Testis (tissue), 2 donors: ENCODE measurements at regions not wholly inside any gene's neighbourhood (a gene's known extent, or its start where the extent isn't known, plus 50 kb on each side); places are given as distances from the start of the nearest gene placed in this dataset.

Experiments
- CTCF ChIP-seq, 3 experiments: fragments of 450-650 bp in 2 of 3; fragments of 200-600 bp in 1 of 3; sonication (generic) in 1 of 3; IDR thresholded peaks; one replicate each; pipeline ENCODE4 v1.5.1; 2016 to 2019; ENCODE audit warnings: antibody characterized with exemption in 3 of 3, mild to moderate bottlenecking in 2 of 3, moderate library complexity in 1 of 3
- POLR2A ChIP-seq: fragments of 450-650 bp; IDR thresholded peaks from one replicate; pipeline ENCODE4 v1.6.1; 2017; ENCODE audit warnings: antibody characterized with exemption, mild to moderate bottlenecking, moderate library complexity

GRCh38 chrX:147315483-147315882 lies 500.9 kb upstream of the CXorf51A start:
- TF ChIP-seq CTCF (IDR thresholded peaks at IDR 0.05) (no peak), POLR2A (no peak)
